ENCODE measurements at regions not wholly inside any gene's neighbourhood (a gene's known extent, or its start where the extent isn't known, plus 50 kb on each side); places are given as distances from the start of the nearest gene placed in this dataset.

DNA sequence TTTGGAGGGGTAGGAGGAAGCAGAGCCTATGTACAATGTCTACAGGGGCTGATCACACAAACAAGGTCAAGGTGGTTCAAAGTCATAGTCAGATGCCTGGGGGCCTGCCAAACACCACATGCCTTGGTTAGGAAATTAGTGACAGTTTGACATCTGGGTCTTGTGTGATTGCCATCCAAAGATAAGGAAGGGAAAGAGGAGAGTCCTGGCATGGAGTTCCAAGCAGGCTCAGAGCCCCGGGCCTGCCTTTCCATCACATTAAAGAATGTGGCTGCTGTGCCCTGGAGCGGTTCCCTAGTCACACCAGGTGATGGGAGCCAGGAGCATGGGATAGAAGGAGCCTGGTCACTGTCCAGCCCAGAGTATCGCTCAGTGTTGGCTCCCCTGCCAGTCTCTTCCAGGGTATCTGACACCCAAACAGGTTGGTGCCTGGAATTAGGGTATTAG lies 53.6 kb upstream of the BCL2L14 start:
- Histone ChIP-seq H3K4me3 (no peak overlapping the region), H3K27me3 (no peaks in the 10 kb centered on the region), H3K9me3 (no peaks in the 10 kb centered on the region), H3K4me1 (peaks cover 0 to 13% (median 0%) of the 10 kb centered on the region in 4 donors), H3K27ac (no peak overlapping the region), H3K36me3 (no peaks in the 10 kb centered on the region)
- intact Hi-C loops (cut with DNase I), result no loop called here
- WGBS (ENCODE audit: insufficient coverage, low coverage, low lambda C conversion rate, missing lambda C conversion rate), result 31% methylated on average over 2 of the region's 3 CpGs
- ATAC-seq (peak in 3 of 4 donors; percentile 30 to 88 (median 54)), DNase-seq (peak in 1 of 3 donors; percentile 70)
- TF ChIP-seq, protein P1, sequence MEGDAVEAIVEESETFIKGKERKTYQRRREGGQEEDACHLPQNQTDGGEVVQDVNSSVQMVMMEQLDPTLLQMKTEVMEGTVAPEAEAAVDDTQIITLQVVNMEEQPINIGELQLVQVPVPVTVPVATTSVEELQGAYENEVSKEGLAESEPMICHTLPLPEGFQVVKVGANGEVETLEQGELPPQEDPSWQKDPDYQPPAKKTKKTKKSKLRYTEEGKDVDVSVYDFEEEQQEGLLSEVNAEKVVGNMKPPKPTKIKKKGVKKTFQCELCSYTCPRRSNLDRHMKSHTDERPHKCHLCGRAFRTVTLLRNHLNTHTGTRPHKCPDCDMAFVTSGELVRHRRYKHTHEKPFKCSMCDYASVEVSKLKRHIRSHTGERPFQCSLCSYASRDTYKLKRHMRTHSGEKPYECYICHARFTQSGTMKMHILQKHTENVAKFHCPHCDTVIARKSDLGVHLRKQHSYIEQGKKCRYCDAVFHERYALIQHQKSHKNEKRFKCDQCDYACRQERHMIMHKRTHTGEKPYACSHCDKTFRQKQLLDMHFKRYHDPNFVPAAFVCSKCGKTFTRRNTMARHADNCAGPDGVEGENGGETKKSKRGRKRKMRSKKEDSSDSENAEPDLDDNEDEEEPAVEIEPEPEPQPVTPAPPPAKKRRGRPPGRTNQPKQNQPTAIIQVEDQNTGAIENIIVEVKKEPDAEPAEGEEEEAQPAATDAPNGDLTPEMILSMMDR (IDR thresholded peaks at IDR 0.05), result no peak
- no peak for TF ChIP-seq POLR2A (IDR thresholded peaks at IDR 0.05)

DNA sequence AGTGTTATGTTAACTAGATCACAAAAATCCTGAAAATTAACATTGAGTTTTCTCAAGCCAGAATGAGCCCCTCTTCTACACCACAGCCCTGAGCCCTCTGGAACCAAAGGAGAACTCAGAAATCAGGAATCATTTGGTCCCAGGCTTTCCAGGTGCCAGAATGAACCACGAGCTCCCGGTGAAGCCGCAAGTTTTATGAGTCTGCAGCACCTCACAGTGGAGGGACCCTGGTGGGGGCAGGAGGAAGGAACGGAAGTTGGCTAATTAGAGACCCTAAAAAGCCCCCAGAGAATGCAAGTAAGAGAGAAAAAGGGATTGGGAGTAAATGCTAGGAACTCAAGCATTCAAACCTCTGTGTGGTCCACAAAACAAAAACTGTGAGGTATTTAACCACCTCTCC lies 52.9 kb upstream of the BCL2L14 start:
- no peak for TF ChIP-seq POLR2A (IDR thresholded peaks at IDR 0.05)
- TF ChIP-seq, protein P1 (IDR thresholded peaks at IDR 0.05), result peak in 1 of 4 donors; percentile 11
- intact Hi-C loops (cut with DNase I), result no loop called here
- Histone ChIP-seq H3K4me1 (peaks cover 0 to 13% (median 0%) of the 10 kb centered on the region in 4 donors), H3K27ac (no peak overlapping the region), H3K4me3 (no peak overlapping the region), H3K9me3 (no peaks in the 10 kb centered on the region), H3K36me3 (no peaks in the 10 kb centered on the region), H3K27me3 (no peaks in the 10 kb centered on the region)
- ATAC-seq (peak in 2 of 4 donors; percentile 7 to 12), DNase-seq (no peak)
- 43% methylated on average over 4 of the region's 4 CpGs for WGBS (ENCODE audit: insufficient coverage, low coverage, low lambda C conversion rate, missing lambda C conversion rate)

DNA sequence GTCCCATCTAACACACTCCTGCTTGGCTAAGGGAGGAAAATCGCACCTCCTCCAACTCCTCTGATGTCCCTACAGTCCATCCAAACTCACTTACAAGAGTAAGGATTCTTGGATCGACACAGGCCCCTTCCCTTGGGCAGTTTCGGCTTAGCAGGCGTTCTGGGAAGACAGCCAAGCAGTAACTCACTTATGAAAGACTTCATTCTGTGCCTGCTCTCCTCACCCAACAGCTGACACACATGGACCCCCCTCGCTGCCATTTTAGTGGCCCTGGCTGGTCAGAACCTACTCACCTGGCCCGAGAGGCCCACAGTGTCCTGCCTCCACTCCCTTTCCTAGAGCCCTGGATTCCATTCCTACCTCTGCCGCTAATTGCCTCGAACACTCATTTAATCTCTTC lies 52.3 kb upstream of the BCL2L14 start:
- WGBS (ENCODE audit: insufficient coverage, low coverage, low lambda C conversion rate, missing lambda C conversion rate), result 89% methylated on average over 4 of the region's 8 CpGs
- H3K27me3 ChIP-seq, result no peaks in the 10 kb centered on the region
- H3K27ac ChIP-seq, result no peak overlapping the region
- H3K36me3 ChIP-seq, result no peaks in the 10 kb centered on the region
- no peaks in the 10 kb centered on the region for H3K9me3 ChIP-seq
- ATAC-seq (no peak), DNase-seq (no peak)
- H3K4me1 ChIP-seq, result peaks cover 0 to 13% (median 0%) of the 10 kb centered on the region in 4 donors
- no peak overlapping the region for H3K4me3 ChIP-seq
- intact Hi-C loops (cut with DNase I), result no loop called here
- TF ChIP-seq, protein P1 (IDR thresholded peaks at IDR 0.05), result no peak
- TF ChIP-seq POLR2A (IDR thresholded peaks at IDR 0.05), result no peak

DNA sequence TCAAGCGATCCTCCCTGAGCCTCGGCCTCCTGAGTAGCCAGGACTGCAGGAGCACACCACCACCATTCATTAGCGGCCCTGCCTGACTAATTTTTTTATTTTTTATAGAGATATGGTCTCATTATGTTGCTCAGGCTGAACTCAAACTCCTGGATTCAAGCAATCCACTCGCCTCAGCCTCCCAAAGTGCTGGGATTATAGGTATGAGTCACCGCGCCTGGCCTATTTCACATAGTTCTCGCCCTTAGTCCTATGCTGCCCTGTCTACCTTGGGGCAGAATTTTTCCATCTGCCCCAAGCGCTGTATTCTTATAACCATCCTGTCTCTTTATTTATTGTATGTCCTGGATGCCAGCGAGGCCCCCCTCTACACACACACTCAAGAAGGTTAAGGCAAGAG lies 50.9 kb upstream of the BCL2L14 start:
- Histone ChIP-seq H3K27ac (no peak overlapping the region), H3K27me3 (no peaks in the 10 kb centered on the region), H3K36me3 (no peaks in the 10 kb centered on the region), H3K9me3 (no peaks in the 10 kb centered on the region), H3K4me1 (peaks cover 0 to 13% (median 0%) of the 10 kb centered on the region in 4 donors), H3K4me3 (no peak overlapping the region)
- DNase-seq (no peak), ATAC-seq (no peak)
- TF ChIP-seq POLR2A (IDR thresholded peaks at IDR 0.05), result no peak
- TF ChIP-seq, protein P1 (IDR thresholded peaks at IDR 0.05), result no peak
- intact Hi-C loops (cut with DNase I), result no loop called here
- WGBS (ENCODE audit: insufficient coverage, low coverage, low lambda C conversion rate, missing lambda C conversion rate), result 93% methylated on average over 8 of the region's 9 CpGs

DNA sequence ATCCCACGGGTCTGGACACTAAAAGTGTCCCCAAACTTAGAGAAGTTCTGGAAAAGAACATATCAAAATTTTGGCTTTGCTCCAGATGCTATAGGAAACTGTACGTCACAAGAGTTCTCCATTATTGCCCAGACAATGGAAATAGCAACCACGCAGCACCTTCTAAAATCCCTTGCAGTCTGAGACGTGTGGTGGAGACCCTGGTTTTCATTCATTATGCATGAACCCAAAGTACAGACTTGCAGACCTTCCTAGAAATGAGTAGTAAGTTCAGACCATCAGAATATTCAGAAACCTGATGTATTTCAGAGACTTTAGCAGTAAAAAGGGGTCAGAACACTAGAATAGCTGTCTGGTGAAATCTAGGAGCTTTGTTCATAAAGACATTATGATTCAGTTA lies 50.0 kb upstream of the BCL2L14 start:
- TF ChIP-seq POLR2A (IDR thresholded peaks at IDR 0.05), result no peak
- TF ChIP-seq, protein P1 (IDR thresholded peaks at IDR 0.05), result no peak
- intact Hi-C loops (cut with DNase I), result no loop called here
- Histone ChIP-seq H3K4me1 (peaks cover 0 to 13% (median 0%) of the 10 kb centered on the region in 4 donors), H3K36me3 (no peaks in the 10 kb centered on the region), H3K27me3 (no peaks in the 10 kb centered on the region), H3K27ac (no peak overlapping the region), H3K9me3 (no peaks in the 10 kb centered on the region), H3K4me3 (no peak overlapping the region)
- WGBS (ENCODE audit: insufficient coverage, low coverage, low lambda C conversion rate, missing lambda C conversion rate), result 75% methylated on average over 3 of the region's 4 CpGs
- no peak for DNase-seq
- ATAC-seq, result no peak

Measured in right lobe of liver (tissue), 6 donors.